ENCODE measurements at regions not wholly inside any gene's neighbourhood (a gene's known extent, or its start where the extent isn't known, plus 50 kb on each side); places are given as distances from the start of the nearest gene placed in this dataset.

DNA sequence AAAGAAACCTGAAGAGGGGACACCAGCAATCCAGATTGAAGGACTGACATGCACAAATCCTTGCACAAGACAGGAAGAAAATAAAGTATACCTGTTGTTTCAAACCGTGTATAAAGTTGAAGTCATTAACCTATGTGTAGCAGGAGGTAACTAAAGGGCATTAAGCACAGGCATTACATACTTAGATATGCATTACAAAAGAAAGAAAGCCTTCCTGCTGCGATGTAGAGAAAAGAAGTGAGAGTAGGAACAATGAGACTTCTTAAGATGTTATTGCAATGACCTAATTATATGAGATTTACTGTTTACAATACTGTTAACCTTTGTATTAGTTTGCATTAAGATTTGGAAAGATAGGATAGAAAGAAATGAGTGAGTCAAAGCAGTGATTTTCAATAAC is 308.9 kb upstream of the PTPRD start:
- TF ChIP-seq, protein P1, sequence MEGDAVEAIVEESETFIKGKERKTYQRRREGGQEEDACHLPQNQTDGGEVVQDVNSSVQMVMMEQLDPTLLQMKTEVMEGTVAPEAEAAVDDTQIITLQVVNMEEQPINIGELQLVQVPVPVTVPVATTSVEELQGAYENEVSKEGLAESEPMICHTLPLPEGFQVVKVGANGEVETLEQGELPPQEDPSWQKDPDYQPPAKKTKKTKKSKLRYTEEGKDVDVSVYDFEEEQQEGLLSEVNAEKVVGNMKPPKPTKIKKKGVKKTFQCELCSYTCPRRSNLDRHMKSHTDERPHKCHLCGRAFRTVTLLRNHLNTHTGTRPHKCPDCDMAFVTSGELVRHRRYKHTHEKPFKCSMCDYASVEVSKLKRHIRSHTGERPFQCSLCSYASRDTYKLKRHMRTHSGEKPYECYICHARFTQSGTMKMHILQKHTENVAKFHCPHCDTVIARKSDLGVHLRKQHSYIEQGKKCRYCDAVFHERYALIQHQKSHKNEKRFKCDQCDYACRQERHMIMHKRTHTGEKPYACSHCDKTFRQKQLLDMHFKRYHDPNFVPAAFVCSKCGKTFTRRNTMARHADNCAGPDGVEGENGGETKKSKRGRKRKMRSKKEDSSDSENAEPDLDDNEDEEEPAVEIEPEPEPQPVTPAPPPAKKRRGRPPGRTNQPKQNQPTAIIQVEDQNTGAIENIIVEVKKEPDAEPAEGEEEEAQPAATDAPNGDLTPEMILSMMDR (IDR thresholded peaks at IDR 0.05; ENCODE audit: low read depth, low read length), result no peak
- Histone ChIP-seq H3K27ac (ENCODE audit: low read depth, low read length) (no peak overlapping the region), H3K9me3 (ENCODE audit: control insufficient read depth, insufficient read depth, low read length) (no peaks in the 10 kb centered on the region), H3K27me3 (ENCODE audit: control insufficient read depth, insufficient read depth, low read length) (no peaks in the 10 kb centered on the region), H3K4me3 (ENCODE audit: low read depth, low read length) (no peak overlapping the region)
- no peak for DNase-seq (ENCODE audit: low read depth, low spot score)
- POLR2A ChIA-PET, result no interaction called here
- CTCF ChIA-PET, result no interaction called here

DNA sequence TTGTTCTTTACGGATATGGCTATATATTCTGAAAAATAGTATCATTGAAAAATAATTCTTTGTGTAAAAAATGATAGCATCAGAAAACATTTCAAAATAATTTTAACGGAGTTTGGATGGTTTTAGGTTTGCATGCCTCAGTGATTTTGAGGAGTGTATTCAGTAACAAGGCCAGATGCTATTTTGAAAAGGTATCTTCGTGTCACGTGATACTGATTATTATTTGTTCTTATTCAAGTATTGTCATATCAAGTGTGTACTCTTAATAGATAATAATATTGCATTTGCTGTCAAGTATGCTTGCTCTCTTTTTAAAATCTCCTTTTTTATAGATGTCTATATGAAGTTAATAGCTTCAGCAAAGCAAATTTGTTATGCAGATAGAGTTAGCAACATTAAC is 313.1 kb upstream of the PTPRD start:
- CTCF ChIA-PET, result no interaction called here

DNA sequence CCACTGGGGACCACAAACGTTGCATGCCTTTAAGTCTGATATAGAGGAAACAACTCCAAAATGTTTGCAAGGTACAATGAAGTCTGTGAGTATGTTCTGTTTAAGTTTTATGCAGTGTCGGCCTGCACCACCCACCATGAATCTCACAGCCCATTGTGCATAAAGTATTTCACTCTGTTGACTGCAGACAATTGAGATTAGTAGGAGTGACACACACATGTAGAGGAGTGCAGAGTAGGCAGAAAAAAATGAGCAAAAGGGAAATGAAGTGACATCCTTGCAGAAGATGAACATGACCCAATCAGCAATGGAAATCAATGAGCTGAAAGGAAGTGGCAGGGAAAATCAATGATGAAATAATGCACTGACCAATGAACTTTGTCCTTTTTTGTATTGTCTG is 315.6 kb upstream of the PTPRD start:
- no peak overlapping the region for H3K4me3 ChIP-seq (ENCODE audit: low read depth, low read length)
- ChIA-PET POLR2A (no interaction called here), CTCF (no interaction called here)
- no peak overlapping the region for H3K27ac ChIP-seq (ENCODE audit: low read depth, low read length)
- TF ChIP-seq, protein P1 (IDR thresholded peaks at IDR 0.05; ENCODE audit: low read depth, low read length), result no peak
- no peak for DNase-seq (ENCODE audit: low read depth, low spot score)
- H3K9me3 ChIP-seq (ENCODE audit: control insufficient read depth, insufficient read depth, low read length), result no peaks in the 10 kb centered on the region
- no peaks in the 10 kb centered on the region for H3K27me3 ChIP-seq (ENCODE audit: control insufficient read depth, insufficient read depth, low read length)

More for the DNA sequence above, 313.1 kb upstream of the PTPRD start:
- H3K9me3 ChIP-seq (ENCODE audit: control insufficient read depth, insufficient read depth, low read length), result no peaks in the 10 kb centered on the region
- no peak for DNase-seq (ENCODE audit: low read depth, low spot score)
- POLR2A ChIA-PET, result no interaction called here
- TF ChIP-seq, protein P1 (IDR thresholded peaks at IDR 0.05; ENCODE audit: low read depth, low read length), result no peak
- no peak overlapping the region for H3K27ac ChIP-seq (ENCODE audit: low read depth, low read length)
- H3K27me3 ChIP-seq (ENCODE audit: control insufficient read depth, insufficient read depth, low read length), result no peaks in the 10 kb centered on the region
- no peak overlapping the region for H3K4me3 ChIP-seq (ENCODE audit: low read depth, low read length)

DNA sequence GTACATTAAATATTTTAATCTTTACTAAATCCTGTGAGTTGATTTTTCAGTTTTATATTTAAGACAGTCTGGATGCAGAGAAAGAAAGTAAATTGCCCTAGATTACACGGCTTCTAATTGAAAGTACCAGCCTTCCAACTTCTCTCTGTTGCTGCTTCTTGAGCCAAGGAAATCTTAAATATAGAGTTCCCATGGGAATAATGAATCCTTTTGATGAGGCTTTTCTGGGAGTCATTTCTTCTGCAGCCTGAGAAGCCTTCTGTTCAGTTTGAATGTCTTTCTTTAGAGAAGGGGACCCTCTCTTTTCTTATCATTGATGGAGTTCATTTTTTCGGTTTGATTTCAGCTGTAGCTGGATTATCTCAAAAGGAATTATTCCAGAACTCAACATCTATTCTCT is 317.3 kb upstream of the PTPRD start:
- Histone ChIP-seq H3K9me3 (ENCODE audit: control insufficient read depth, insufficient read depth, low read length) (peaks cover 5% of the 10 kb centered on the region), H3K27ac (ENCODE audit: low read depth, low read length) (no peak overlapping the region), H3K4me3 (ENCODE audit: low read depth, low read length) (no peak overlapping the region), H3K27me3 (ENCODE audit: control insufficient read depth, insufficient read depth, low read length) (no peaks in the 10 kb centered on the region)
- CTCF ChIA-PET, result no interaction called here
- no peak for DNase-seq (ENCODE audit: low read depth, low spot score)
- TF ChIP-seq, protein P1 (IDR thresholded peaks at IDR 0.05; ENCODE audit: low read depth, low read length), result no peak
- POLR2A ChIA-PET, result no interaction called here

DNA sequence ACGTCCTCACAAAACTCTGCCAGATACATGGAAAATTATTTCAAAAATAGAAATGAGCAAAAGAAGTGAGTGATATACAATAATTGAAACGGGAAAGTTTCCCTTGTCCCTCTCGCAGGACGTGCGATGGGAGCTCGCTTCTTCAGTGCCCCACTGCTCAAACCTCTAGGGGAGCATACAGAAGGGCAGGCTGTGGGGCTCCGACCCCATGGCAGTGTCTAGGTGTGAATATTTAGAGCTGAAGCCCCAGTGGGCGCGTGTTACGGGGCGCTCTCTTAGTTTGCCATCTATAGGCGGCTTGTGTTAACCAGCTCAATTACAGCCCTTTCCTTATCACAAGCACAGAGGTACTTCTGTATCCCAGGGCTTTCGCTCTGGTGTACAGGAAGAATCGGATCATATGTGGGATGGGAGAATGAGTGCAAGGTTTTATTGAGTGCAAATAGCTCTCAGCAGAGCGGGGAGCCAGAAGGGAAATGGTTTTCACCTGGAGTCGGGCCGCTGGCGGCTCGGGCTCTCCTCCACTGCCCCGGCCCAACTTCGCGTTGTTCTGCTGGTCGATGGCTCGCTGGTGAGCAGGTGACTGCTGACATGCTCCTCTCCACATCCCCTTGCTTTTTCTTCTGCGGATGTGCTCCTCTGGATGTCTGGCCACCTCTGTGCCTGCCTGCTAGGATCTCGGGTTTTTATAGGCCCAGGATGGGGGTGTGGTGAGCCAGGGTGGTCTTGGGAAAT is 334.0 kb upstream of the PTPRD start:
- Histone ChIP-seq H3K4me3 (ENCODE audit: low read depth, low read length) (no peak overlapping the region), H3K27me3 (ENCODE audit: control insufficient read depth, insufficient read depth, low read length) (no peaks in the 10 kb centered on the region), H3K27ac (ENCODE audit: low read depth, low read length) (no peak overlapping the region), H3K9me3 (ENCODE audit: control insufficient read depth, insufficient read depth, low read length) (peaks cover 8% of the 10 kb centered on the region)
- CTCF ChIA-PET, result no interaction called here
- TF ChIP-seq, protein P1 (IDR thresholded peaks at IDR 0.05; ENCODE audit: low read depth, low read length), result no peak
- POLR2A ChIA-PET, result no interaction called here
- DNase-seq (ENCODE audit: low read depth, low spot score), result no peak
